ENCODE measurements at regions not wholly inside any gene's neighbourhood (a gene's known extent, or its start where the extent isn't known, plus 50 kb on each side); places are given as distances from the start of the nearest gene placed in this dataset.

- TF ChIP-seq CTCF (conservative IDR thresholded peaks at IDR 0.05 in 1 of 2, IDR thresholded peaks at IDR 0.05 in 1 of 2; ENCODE audit: low read depth in 1 of 2, low read length in 2 of 2) (no peak), EZH2 (IDR thresholded peaks at IDR 0.05; ENCODE audit: low read length, missing control alignments) (no peak)
Measured at GRCh38 chr15:94547711-94548110, 316.4 kb downstream of the MCTP2 start.

Measured in fibroblast of lung (primary cell).